Neural crest cell (in vitro differentiated cells): ENCODE measurements at regions not wholly inside any gene's neighbourhood (a gene's known extent, or its start where the extent isn't known, plus 50 kb on each side); places are given as distances from the start of the nearest gene placed in this dataset.

Source experiments
- DNase-seq: peaks from one replicate; pipeline ENCODE4 v3.0.0; 2021; ENCODE audit warnings: low read depth, mixed read lengths, low spot score
- H3K27ac Mint-ChIP-seq: one replicate; pipeline ENCODE4 v1.8.0; 2021; ENCODE audit warnings: mild to moderate bottlenecking, mixed read lengths; ENCODE audit not compliant: unreplicated experiment
- H3K27me3 Mint-ChIP-seq: 2 replicates; pipeline ENCODE4 v1.8.0; 2021; ENCODE audit warnings: low read depth, mild to moderate bottlenecking, mixed read lengths
- H3K36me3 Mint-ChIP-seq: 2 replicates; pipeline ENCODE4 v1.8.0; 2021; ENCODE audit warnings: low read depth, mild to moderate bottlenecking, mixed read lengths
- H3K4me1 Mint-ChIP-seq: 2 replicates; pipeline ENCODE4 v1.8.0; 2021; ENCODE audit warnings: mixed read lengths
- H3K4me3 Mint-ChIP-seq: one replicate; pipeline ENCODE4 v1.8.0; 2021; ENCODE audit warnings: mild to moderate bottlenecking, mixed read lengths
- H3K9me3 Mint-ChIP-seq: 2 replicates; pipeline ENCODE4 v1.8.0; 2021; ENCODE audit warnings: mixed read lengths
- CTCF ChIP-seq: fragments of 200-600 bp; sonication (generic); conservative IDR thresholded peaks from 2 replicates; pipeline ENCODE4 v1.5.0; 2021; ENCODE audit warnings: antibody characterized with exemption, mild to moderate bottlenecking

- Mint-ChIP-seq H3K27me3 (no peaks in the 10 kb centered on the region), H3K9me3 (peaks cover 29% of the 10 kb centered on the region), H3K4me3 (no peak overlapping the region), H3K27ac (no peak overlapping the region), H3K4me1 (no peaks in the 10 kb centered on the region), H3K36me3 (peaks cover 2% of the 10 kb centered on the region)
- DNase-seq, result no peak
- no peak for TF ChIP-seq CTCF
Measured at GRCh38 chr16:35370617-35371016, 1911.2 kb downstream of the TP53TG3F start.

- peaks cover 15% of the 10 kb centered on the region for H3K9me3 Mint-ChIP-seq
- no peak for DNase-seq
- H3K36me3 Mint-ChIP-seq, result peaks cover 3% of the 10 kb centered on the region
- H3K4me1 Mint-ChIP-seq, result no peaks in the 10 kb centered on the region
- H3K27me3 Mint-ChIP-seq, result no peaks in the 10 kb centered on the region
- no peak for TF ChIP-seq CTCF
- no peak overlapping the region for H3K27ac Mint-ChIP-seq
- no peak overlapping the region for H3K4me3 Mint-ChIP-seq
Measured at GRCh38 chr16:35377142-35377541, 1917.7 kb downstream of the TP53TG3F start.

DNA sequence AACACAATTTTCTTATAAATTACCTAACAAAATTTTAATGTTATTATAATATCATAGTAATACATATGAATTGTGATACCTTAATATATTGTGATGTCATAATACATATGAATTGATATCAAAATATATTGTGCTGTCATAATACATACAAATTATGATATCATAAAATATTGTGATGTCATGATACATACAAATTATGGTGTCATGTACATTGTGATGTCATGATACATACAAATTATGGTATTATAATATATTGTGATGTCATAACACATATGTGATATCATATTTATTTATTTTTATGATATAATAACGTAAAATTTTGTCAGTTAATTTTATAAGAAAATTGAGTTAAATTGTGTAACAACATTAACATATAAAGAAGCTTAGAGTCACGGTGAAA is 1927.2 kb downstream of the TP53TG3F start:
- no peak for TF ChIP-seq CTCF
- H3K4me3 Mint-ChIP-seq, result no peak overlapping the region
- no peaks in the 10 kb centered on the region for H3K27me3 Mint-ChIP-seq
- peaks cover 8% of the 10 kb centered on the region for H3K9me3 Mint-ChIP-seq
- H3K36me3 Mint-ChIP-seq, result no peaks in the 10 kb centered on the region
- no peak overlapping the region for H3K27ac Mint-ChIP-seq
- DNase-seq, result no peak
- H3K4me1 Mint-ChIP-seq, result no peaks in the 10 kb centered on the region

DNA sequence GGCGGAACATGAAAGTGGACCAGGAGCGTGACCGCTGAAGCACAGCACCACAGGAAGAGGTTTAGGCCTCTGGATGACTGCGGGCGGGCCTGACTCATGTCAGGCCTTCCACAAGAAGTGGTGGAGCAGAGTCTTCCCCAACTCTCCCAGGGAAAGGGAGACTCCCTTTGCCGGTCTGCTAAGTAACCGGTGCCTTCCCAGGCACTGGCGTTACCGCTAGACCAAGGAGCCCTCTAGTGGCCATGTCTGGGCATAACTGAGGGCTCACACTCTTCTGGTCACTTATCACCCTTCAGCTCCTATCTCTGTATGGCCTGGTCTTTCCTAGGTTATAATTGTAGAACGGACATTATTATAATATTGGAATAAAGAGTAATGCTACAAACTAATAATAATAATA is 1931.9 kb downstream of the TP53TG3F start:
- Mint-ChIP-seq H3K9me3 (peaks cover 6% of the 10 kb centered on the region), H3K36me3 (no peaks in the 10 kb centered on the region), H3K4me1 (no peaks in the 10 kb centered on the region), H3K27me3 (no peaks in the 10 kb centered on the region), H3K4me3 (no peak overlapping the region), H3K27ac (no peak overlapping the region)
- peak; percentile 54 for TF ChIP-seq CTCF
- no peak for DNase-seq

DNA sequence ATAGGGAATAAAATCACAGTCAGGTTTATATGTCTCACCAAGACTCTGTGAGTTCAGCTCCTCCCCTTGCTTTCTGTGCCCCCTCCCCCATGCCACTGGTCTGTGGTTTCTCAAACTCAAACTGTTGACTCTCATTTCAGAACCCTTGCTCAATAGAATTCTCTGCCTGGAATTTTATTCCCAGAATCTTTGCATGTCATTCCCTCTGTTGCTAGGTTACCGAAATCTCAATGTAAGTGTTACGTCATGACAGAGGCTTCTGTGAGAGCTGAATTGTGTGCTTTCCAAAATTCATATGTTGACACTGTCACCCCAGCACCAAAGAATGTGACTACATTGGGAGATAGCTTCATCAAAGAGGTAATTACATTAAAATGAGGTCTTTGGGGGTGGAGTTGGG is 1938.8 kb downstream of the TP53TG3F start:
- Mint-ChIP-seq H3K9me3 (peaks cover 18% of the 10 kb centered on the region), H3K4me1 (no peaks in the 10 kb centered on the region)
- TF ChIP-seq CTCF, result no peak

DNA sequence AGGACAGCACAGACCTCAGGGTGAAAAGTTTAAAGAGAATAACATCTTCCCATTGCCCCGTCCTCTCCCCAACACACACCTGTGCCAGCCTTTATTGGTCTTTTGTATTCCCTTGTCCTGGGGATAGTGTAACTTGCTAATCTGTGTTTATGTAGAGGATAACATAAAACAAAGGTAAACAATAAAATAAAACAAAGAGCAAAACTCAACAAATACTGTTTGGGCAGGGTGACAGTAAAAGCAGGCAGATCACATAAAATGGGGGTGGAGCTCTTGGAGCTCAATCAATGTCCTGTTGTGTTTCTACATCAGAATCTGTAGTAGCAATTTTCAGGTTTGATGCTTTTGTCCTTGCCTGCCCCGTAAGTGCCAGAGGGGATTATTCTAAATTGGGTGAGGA is 1939.7 kb downstream of the TP53TG3F start:
- Mint-ChIP-seq H3K9me3 (peaks cover 18% of the 10 kb centered on the region), H3K36me3 (peaks cover 9% of the 10 kb centered on the region), H3K27ac (no peak overlapping the region), H3K27me3 (no peaks in the 10 kb centered on the region), H3K4me3 (no peak overlapping the region), H3K4me1 (no peaks in the 10 kb centered on the region)
- no peak for DNase-seq
- no peak for TF ChIP-seq CTCF

More for the DNA sequence above, 1938.8 kb downstream of the TP53TG3F start:
- H3K4me3 Mint-ChIP-seq, result no peak overlapping the region
- no peaks in the 10 kb centered on the region for H3K27me3 Mint-ChIP-seq
- peaks cover 9% of the 10 kb centered on the region for H3K36me3 Mint-ChIP-seq
- DNase-seq, result no peak
- no peak overlapping the region for H3K27ac Mint-ChIP-seq
